HEK293 (cell line): ENCODE measurements at regions not wholly inside any gene's neighbourhood (a gene's known extent, or its start where the extent isn't known, plus 50 kb on each side); places are given as distances from the start of the nearest gene placed in this dataset.
"Not testable (repeated sequence)": the region's sequence is repeated elsewhere in the genome, so short reads cannot be mapped to it uniquely, and the experiment has no call there.

Experiments
- CTCF ChIP-seq: fragments of 450-650 bp; formaldehyde crosslinking; IDR thresholded peaks from 2 replicates; pipeline ENCODE4 v1.5.1; 2016; ENCODE audit warnings: missing biosample characterization, missing genetic modification characterization
- MYNN ChIP-seq: fragments of 450-650 bp; formaldehyde crosslinking; IDR thresholded peaks from 2 replicates; pipeline ENCODE4 v1.5.1; 2016; ENCODE audit warnings: missing biosample characterization, missing genetic modification characterization, borderline replicate concordance
- PATZ1 ChIP-seq: fragments of 450-650 bp; formaldehyde crosslinking; IDR thresholded peaks from 2 replicates; pipeline ENCODE4 v1.5.1; 2016; ENCODE audit warnings: missing biosample characterization, missing genetic modification characterization
- PRDM2 ChIP-seq: fragments of 450-650 bp; formaldehyde crosslinking; IDR thresholded peaks from 2 replicates; pipeline ENCODE4 v1.5.1; 2016; ENCODE audit warnings: missing biosample characterization, missing genetic modification characterization, borderline replicate concordance
- REST ChIP-seq: fragments of 450-650 bp; formaldehyde crosslinking; IDR thresholded peaks from 2 replicates; pipeline ENCODE4 v1.5.1; 2016; ENCODE audit warnings: missing biosample characterization, missing genetic modification characterization
- ZBTB49 ChIP-seq: fragments of 450-650 bp; formaldehyde crosslinking; IDR thresholded peaks from 2 replicates; pipeline ENCODE4 v1.5.1; 2016; ENCODE audit warnings: missing biosample characterization, missing genetic modification characterization, low read depth
- ZNF169 ChIP-seq: fragments of 450-650 bp; formaldehyde crosslinking; IDR thresholded peaks from 2 replicates; pipeline ENCODE4 v1.5.1; 2016; ENCODE audit warnings: missing biosample characterization, missing genetic modification characterization
- ZNF174 ChIP-seq: fragments of 450-650 bp; formaldehyde crosslinking; IDR thresholded peaks from 2 replicates; pipeline ENCODE4 v1.5.0; 2017; ENCODE audit warnings: missing biosample characterization, mild to moderate bottlenecking, missing genetic modification characterization
- ZNF266 ChIP-seq: fragments of 450-650 bp; formaldehyde crosslinking; IDR thresholded peaks from 2 replicates; pipeline ENCODE4 v1.5.1; 2016; ENCODE audit warnings: missing biosample characterization, missing genetic modification characterization, low read depth
- ZNF416 ChIP-seq: fragments of 450-650 bp; formaldehyde crosslinking; IDR thresholded peaks from 2 replicates; pipeline ENCODE4 v1.5.1; 2016; ENCODE audit warnings: missing biosample characterization, missing genetic modification characterization
- ZNF530 ChIP-seq: fragments of 450-650 bp; formaldehyde crosslinking; IDR thresholded peaks from 2 replicates; pipeline ENCODE4 v1.5.1; 2016; ENCODE audit warnings: low read depth, missing biosample characterization, missing genetic modification characterization
- ZNF707 ChIP-seq: fragments of 450-650 bp; formaldehyde crosslinking; IDR thresholded peaks from 2 replicates; pipeline ENCODE4 v1.5.1; 2016; ENCODE audit warnings: missing biosample characterization, missing genetic modification characterization
- ZNF791 ChIP-seq: fragments of 450-650 bp; formaldehyde crosslinking; IDR thresholded peaks from 2 replicates; pipeline ENCODE4 v1.5.1; 2016; ENCODE audit warnings: missing biosample characterization, missing genetic modification characterization
- ZNF830 ChIP-seq: fragments of 450-650 bp; IDR thresholded peaks from 2 replicates; pipeline ENCODE4 v1.5.0; 2018; ENCODE audit warnings: missing biosample characterization, missing genetic modification characterization, low read depth, mild to moderate bottlenecking, moderate library complexity

GRCh38 chrX:63176578-63176977, 174.6 kb downstream of the SPIN4 start:
- not testable (repeated sequence) for TF ChIP-seq CTCF (tag by site-specific recombination); ZNF830 (tag by site-specific recombination); ZNF530; ZNF707 (tag by site-specific recombination); ZNF174; PRDM2 (tag by site-specific recombination); ZBTB49 (tag by site-specific recombination); ZNF169; ZNF416 (tag by site-specific recombination); ZNF266 (tag by site-specific recombination); REST; ZNF791 (tag by site-specific recombination); MYNN (tag by site-specific recombination); PATZ1 (tag by site-specific recombination)
